GM12878 (cell line): ENCODE measurements at regions not wholly inside any gene's neighbourhood (a gene's known extent, or its start where the extent isn't known, plus 50 kb on each side); places are given as distances from the start of the nearest gene placed in this dataset.

Experiments
- ATAC-seq: fragments of 200-7000 bp; cut with Tn5 transposase; 3 replicates; pipeline ENCODE4 v1.9.1; 2020; ENCODE audit warnings: mild to moderate bottlenecking, moderate library complexity
- BruUV-seq: library from RNA; stranded (reverse); fragments of 400-500 nt; replicated peaks from 2 replicates; lab custom pipeline; 2021; lab: Mats Ljungman, UMichigan
- CTCF ChIA-PET: fragments of 300-600 bp; sonication (Branson Sonifier 250); formaldehyde crosslinking; extraction: SDS; loops from one replicate; lab custom pipeline; 2021; ENCODE audit warnings: inconsistent platforms; lab: Yijun Ruan, JAX
- POLR2A ChIA-PET: fragments of 350-600 bp; formaldehyde crosslinking; extraction: SDS; loops from one replicate; lab custom pipeline; 2021; ENCODE audit warnings: inconsistent platforms; lab: Charles Lee
- RAD21 ChIA-PET: fragments of 300-600 bp; sonication (Branson Sonifier 250); formaldehyde crosslinking; loops from one replicate; lab custom pipeline; 2023; ENCODE audit warnings: antibody characterized with exemption; ENCODE audit not compliant: unreplicated experiment; lab: Charles Lee
- SMC1A ChIA-PET: fragments of 300-600 bp; sonication (Branson Sonifier 250); formaldehyde crosslinking; loops from one replicate; lab custom pipeline; 2023; ENCODE audit not compliant: unreplicated experiment, uncharacterized antibody; lab: Charles Lee
- DNase-seq: peaks from one replicate; pipeline ENCODE4 v3.0.0-alpha.2; 2011; ENCODE audit warnings: low read depth, low spot score
- FAIRE-seq: peaks from 3 replicates; lab custom pipeline; 2011; peaks lifted over from hg19 to GRCh38; lab: Jason Lieb, UNC
- H2AFZ ChIP-seq: 2 replicates; pipeline ENCODE4 v1.6.0; 2011; ENCODE audit warnings: low read depth, low read length, control low read depth; ENCODE audit not compliant: control insufficient read depth
- H3K27ac ChIP-seq: 2 replicates; pipeline ENCODE4 v1.5.1; 2011; ENCODE audit warnings: control low read depth; ENCODE audit not compliant: control insufficient read depth, insufficient read depth
- H3K27me3 ChIP-seq, 2 experiments: replicated peaks in 1 of 2; 2 replicates each; pipeline versions ENCODE4 v1.6.0 to v1.6.1; 2011; ENCODE audit warnings: low read length in 1 of 2; ENCODE audit not compliant: control insufficient read depth in 2 of 2, insufficient read depth in 2 of 2
- H3K36me3 ChIP-seq, 2 experiments: 2 replicates each; pipeline ENCODE4 v1.5.1; 2011; ENCODE audit warnings: low read length in 1 of 2; ENCODE audit not compliant: control insufficient read depth in 2 of 2, insufficient read depth in 2 of 2
- H3K4me1 ChIP-seq: 2 replicates; pipeline ENCODE4 v1.6.1; 2011; ENCODE audit warnings: mild to moderate bottlenecking, low read length, moderate library complexity, mixed read lengths; ENCODE audit not compliant: control insufficient read depth, insufficient read depth
- H3K4me2 ChIP-seq: 2 replicates; pipeline ENCODE4 v1.6.0; 2011; ENCODE audit warnings: control low read depth; ENCODE audit not compliant: control insufficient read depth, insufficient read depth
- H3K4me3 ChIP-seq: fragments of 200-600 bp; sonication (generic); 2 replicates; pipeline ENCODE4 v1.5.1; 2016
- H3K79me2 ChIP-seq: 2 replicates; pipeline ENCODE4 v1.6.0; 2011; ENCODE audit warnings: low read length; ENCODE audit not compliant: control insufficient read depth, insufficient read depth
- H3K9ac ChIP-seq: 2 replicates; pipeline ENCODE4 v1.8.0; 2011; ENCODE audit warnings: low read length, control low read depth, mixed read lengths; ENCODE audit not compliant: control insufficient read depth, insufficient read depth
- H3K9me3 ChIP-seq: replicated peaks from 3 replicates; pipeline ENCODE4 v1.5.1; 2011; ENCODE audit warnings: mild to moderate bottlenecking, low read length; ENCODE audit not compliant: control insufficient read depth, insufficient read depth
- H4K20me1 ChIP-seq: 2 replicates; pipeline ENCODE4 v1.6.0; 2011; ENCODE audit not compliant: control insufficient read depth, insufficient read depth
- BCL11A ChIP-seq: IDR thresholded peaks from 2 replicates; pipeline ENCODE4 v1.6.1; 2011; ENCODE audit warnings: low read depth, low read length
- CHD4 ChIP-seq: fragments of 200-600 bp; sonication (generic); IDR thresholded peaks from 2 replicates; pipeline ENCODE4 v1.6.1; 2016; ENCODE audit warnings: mild to moderate bottlenecking
- CTCF ChIP-seq, 3 experiments: IDR thresholded peaks in 2 of 3; conservative IDR thresholded peaks in 1 of 3; 2 replicates each; pipeline ENCODE4 v1.5.1; 2011; ENCODE audit warnings: low read depth in 3 of 3, low read length in 3 of 3, mild to moderate bottlenecking in 3 of 3, control low read depth in 2 of 3, moderate library complexity in 2 of 3, inconsistent platforms in 1 of 3, mixed read lengths in 1 of 3; ENCODE audit not compliant: control insufficient read depth in 2 of 3, insufficient read depth in 1 of 3; ENCODE audit errors: extremely low read depth in 1 of 3
- IRF3 ChIP-seq: fragments of 450-650 bp; IDR thresholded peaks from 2 replicates; pipeline ENCODE4 v1.6.1; 2014; ENCODE audit warnings: mild to moderate bottlenecking
- IRF5 ChIP-seq: fragments of 450-650 bp; IDR thresholded peaks from 2 replicates; pipeline ENCODE4 v1.6.1; 2017; ENCODE audit warnings: borderline replicate concordance
- JUND ChIP-seq: IDR thresholded peaks from 2 replicates; pipeline ENCODE4 v1.6.1; 2012; ENCODE audit warnings: low read depth, mild to moderate bottlenecking, low read length, improper control_type of control experiment, moderate library complexity
- KAT2A ChIP-seq: conservative IDR thresholded peaks from 2 replicates; pipeline ENCODE4 v1.6.1; 2011; ENCODE audit warnings: low read depth, low read length; ENCODE audit not compliant: control insufficient read depth
- MXI1 ChIP-seq: fragments of 150-350 bp; IDR thresholded peaks from 2 replicates; pipeline ENCODE4 v1.6.1; 2011; ENCODE audit warnings: low read depth, mild to moderate bottlenecking, inconsistent platforms, low read length, improper control_type of control experiment
- NFYA ChIP-seq: IDR thresholded peaks from 2 replicates; pipeline ENCODE4 v1.6.1; 2011; ENCODE audit warnings: low read depth, mild to moderate bottlenecking, low read length, improper control_type of control experiment, borderline replicate concordance
- POLR2A ChIP-seq: IDR thresholded peaks from 2 replicates; pipeline ENCODE4 v1.6.1; 2011; ENCODE audit warnings: low read depth, mild to moderate bottlenecking, low read length
- RAD51 ChIP-seq: fragments of 450-650 bp; IDR thresholded peaks from 2 replicates; pipeline ENCODE4 v1.6.1; 2016; ENCODE audit warnings: moderate library complexity, mild to moderate bottlenecking, inconsistent platforms
- RUNX3 ChIP-seq: IDR thresholded peaks from 2 replicates; pipeline ENCODE4 v1.6.1; 2012; ENCODE audit warnings: low read length, inconsistent platforms
- SMARCA5 ChIP-seq: fragments of 450-650 bp; IDR thresholded peaks from 2 replicates; pipeline ENCODE4 v1.6.1; 2017; ENCODE audit warnings: mild to moderate bottlenecking
- STAT3 ChIP-seq: IDR thresholded peaks from 2 replicates; pipeline ENCODE4 v1.6.1; 2011; ENCODE audit warnings: low read depth, low read length, improper control_type of control experiment
- TCF7 ChIP-seq: IDR thresholded peaks from 2 replicates; pipeline ENCODE4 v1.6.1; 2014; ENCODE audit warnings: antibody characterized with exemption, borderline replicate concordance
- ZBTB4 ChIP-seq: fragments of 450-650 bp; formaldehyde crosslinking; IDR thresholded peaks from 2 replicates; pipeline ENCODE4 v1.4.0; 2022; ENCODE audit warnings: mild to moderate bottlenecking, moderate library complexity
- ZNF24 ChIP-seq: fragments of 450-650 bp; IDR thresholded peaks from 2 replicates; pipeline ENCODE4 v1.6.1; 2017; ENCODE audit warnings: antibody characterized with exemption, mild to moderate bottlenecking
- ZNF622 ChIP-seq: fragments of 450-650 bp; IDR thresholded peaks from 2 replicates; pipeline ENCODE4 v1.6.1; 2017; ENCODE audit warnings: mild to moderate bottlenecking, inconsistent platforms
- WGBS: methylation state at CpG from one replicate; pipeline ENCODE4 v1.1.6; 2016; ENCODE audit warnings: low lambda C conversion rate; ENCODE audit not compliant: insufficient replicate concordance, insufficient coverage; ENCODE audit errors: missing lambda C conversion rate; 5-methylcytosine and 5-hydroxymethylcytosine counted together
- in situ Hi-C: fragments of 300-500 bp; cut with MboI; formaldehyde crosslinking; loops from 9 replicates; pipeline ENCODE4 v1.14.3; 2018; ENCODE audit warnings: mixed read lengths
- intact Hi-C: fragments of 100-400 bp; cut with micrococcal nuclease; formaldehyde crosslinking; loops from one replicate; pipeline ENCODE4 v1.14.2; 2022; ENCODE audit not compliant: unreplicated experiment

GRCh38 chr1:181898773-181899172 lies 162.7 kb downstream of the ZNF648 start (continued):
- no peak for TF ChIP-seq CTCF (IDR thresholded peaks at IDR 0.05 in 2 of 3, conservative IDR thresholded peaks at IDR 0.05 in 1 of 3; ENCODE audit: control insufficient read depth in 2 of 3, extremely low read depth in 1 of 3, insufficient read depth in 1 of 3, low read depth in 3 of 3, low read length in 3 of 3)
- TF ChIP-seq TCF7 = no peak
- no peak for TF ChIP-seq ZNF622
- TF ChIP-seq, all 136 proteins: peak for 0

GRCh38 chr1:181896824-181897223 lies 164.7 kb downstream of the ZNF648 start:
- WGBS = 13% methylated on average over 2 of the region's 2 CpGs
- no peaks in the 10 kb centered on the region for H3K79me2 ChIP-seq
- CTCF ChIA-PET = interaction anchor here (0.6 kb wide), 1 partner anchor 555 kb away, joined by 4 read pairs; no protein-coding TSS in a partner anchor
- no peak for TF ChIP-seq IRF3
- TF ChIP-seq SMARCA5 = no peak
- no peak for TF ChIP-seq MXI1
- TF ChIP-seq POLR2A = no peak
- no peak for TF ChIP-seq CHD4
- TF ChIP-seq IRF5 = no peak
- no peak for TF ChIP-seq ZBTB4
- TF ChIP-seq KAT2A = no peak
- TF ChIP-seq BCL11A = no peak
- no peak for TF ChIP-seq JUND
- TF ChIP-seq NFYA = no peak
- TF ChIP-seq STAT3 = no peak
- TF ChIP-seq RAD51 = no peak
- TF ChIP-seq RUNX3 = no peak
- no peak for TF ChIP-seq ZNF24

More at GRCh38 chr1:181896824-181897223, 164.7 kb downstream of the ZNF648 start:
- DNase-seq (no peak), FAIRE-seq (no peak), ATAC-seq (no peak)
- no peak overlapping the region for H3K4me2 ChIP-seq
- BruUV-seq = no TSS peak
- RAD21 ChIA-PET = interaction anchor here (0.5 kb wide), 1 partner anchor 40 kb away, joined by 3 read pairs; no protein-coding TSS in a partner anchor
- no peaks in the 10 kb centered on the region for H3K36me3 ChIP-seq
- intact Hi-C loops (no loop called here), in situ Hi-C loops (no loop called here)
- no peak overlapping the region for H3K9ac ChIP-seq
- no peak overlapping the region for H3K4me3 ChIP-seq
- POLR2A ChIA-PET = no interaction called here
- no peak overlapping the region for H2AFZ ChIP-seq
- H3K27ac ChIP-seq = no peak overlapping the region
- no peaks in the 10 kb centered on the region for H4K20me1 ChIP-seq
- H3K27me3 ChIP-seq = 0 out of 4 replicates have a peak, but pooled peaks cover 0 to 3% of the 10 kb centered on the region in 2 experiments
- no peaks in the 10 kb centered on the region for H3K4me1 ChIP-seq
- no peaks in the 10 kb centered on the region for H3K9me3 ChIP-seq
- SMC1A ChIA-PET = no interaction called here
